Astrocyte of the spinal cord (primary cell): ENCODE measurements at regions not wholly inside any gene's neighbourhood (a gene's known extent, or its start where the extent isn't known, plus 50 kb on each side); places are given as distances from the start of the nearest gene placed in this dataset.

Source experiments
- DNase-seq: peaks from one replicate; pipeline ENCODE4 v3.0.0; 2011; ENCODE audit warnings: low read depth, low spot score
- H3K4me3 ChIP-seq: 2 replicates; pipeline ENCODE4 v1.5.1; 2011; ENCODE audit warnings: low read depth, mild to moderate bottlenecking, low read length, moderate library complexity
- CTCF ChIP-seq: IDR thresholded peaks from 2 replicates; pipeline ENCODE4 v1.5.1; 2012; ENCODE audit warnings: low read depth, mild to moderate bottlenecking, low read length, inconsistent platforms
- in situ Hi-C: cut with HindIII; loops from 2 replicates; pipeline ENCODE4 v1.10.0; 2017; ENCODE audit warnings: low sequenced_read_pairs

GRCh38 chr2:177314722-177315264 lies 50.3 kb upstream of the NFE2L2 start:
- in situ Hi-C loops = no loop called here
- H3K4me3 ChIP-seq = no peak overlapping the region
- no peak for TF ChIP-seq CTCF
- DNase-seq = no peak

GRCh38 chr2:177315364-177315763 lies 50.8 kb upstream of the NFE2L2 start:
- no peak for DNase-seq
- no peak overlapping the region for H3K4me3 ChIP-seq
- no peak for TF ChIP-seq CTCF
- in situ Hi-C loops = no loop called here

- in situ Hi-C loops = no loop called here
- TF ChIP-seq CTCF = no peak
- no peak overlapping the region for H3K4me3 ChIP-seq
- DNase-seq = no peak
Observed at GRCh38 chr2:177316756-177317155, 52.2 kb upstream of the NFE2L2 start.

- no peak for DNase-seq
- in situ Hi-C loops = no loop called here
- TF ChIP-seq CTCF = no peak
- H3K4me3 ChIP-seq = no peak overlapping the region
Observed at GRCh38 chr2:177317443-177317842, 52.9 kb upstream of the NFE2L2 start.

DNA sequence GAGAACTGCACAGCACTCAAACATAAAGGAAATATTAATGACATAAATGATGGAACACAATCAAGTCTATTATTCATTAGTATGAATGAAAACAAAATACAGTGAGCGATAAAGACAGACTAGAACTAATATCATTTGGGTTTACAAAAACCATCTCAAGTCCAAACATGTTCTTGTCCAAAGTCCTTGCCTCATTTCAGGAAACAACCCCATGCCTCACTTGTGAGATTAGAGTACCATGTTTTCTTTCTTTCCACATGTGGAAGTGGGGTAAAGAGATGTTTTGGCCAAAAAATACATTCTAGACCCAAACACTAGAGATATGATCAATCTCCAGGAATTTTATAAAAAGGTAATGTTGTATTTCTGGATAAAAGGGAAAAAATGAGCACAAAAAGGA lies 53.3 kb upstream of the NFE2L2 start:
- no peak overlapping the region for H3K4me3 ChIP-seq
- TF ChIP-seq CTCF = no peak
- in situ Hi-C loops = no loop called here
- no peak for DNase-seq

GRCh38 chr2:177318613-177319012 lies 54.1 kb upstream of the NFE2L2 start:
- in situ Hi-C loops = no loop called here
- H3K4me3 ChIP-seq = no peak overlapping the region
- no peak for TF ChIP-seq CTCF
- no peak for DNase-seq

GRCh38 chr2:177320596-177320995 lies 56.1 kb upstream of the NFE2L2 start:
- in situ Hi-C loops = no loop called here
- DNase-seq = no peak
- TF ChIP-seq CTCF = no peak
- H3K4me3 ChIP-seq = no peak overlapping the region
